Heart left ventricle (tissue), 13 donors: ENCODE measurements at regions not wholly inside any gene's neighbourhood (a gene's known extent, or its start where the extent isn't known, plus 50 kb on each side); places are given as distances from the start of the nearest gene placed in this dataset.

ENCODE experiments used
- POLR2A ChIP-seq, 2 donors: fragments of 450-650 bp; IDR thresholded peaks; one replicate each; pipeline ENCODE4 v1.6.1; 2017; ENCODE audit warnings: antibody characterized with exemption in 2 of 2, mild to moderate bottlenecking in 2 of 2, moderate library complexity in 2 of 2
- TF ChIP-seq, protein P1 (sequence below), 12 donors: fragments of 200-600 bp; sonication (generic) in 4 of 12; IDR thresholded peaks; one replicate each; pipeline versions ENCODE4 v1.5.0 to v1.8.0; 2018 to 2022; ENCODE audit warnings: antibody characterized with exemption in 12 of 12, mild to moderate bottlenecking in 5 of 12
- donor health status: ischemic (EF 13 %, LVEDD 7.1; RV severe dilation, severe dysfunction).
- donor health status: DM: no; HTN: yes; CAD: no.
- donor health status: DM: no; HTN: no; CAD: no.
- donor health status: ischemic (EF 25% LVEDD 6.9; RV normal size, moderate dysfunction).
- donor health status: ischemic (EF 25% LVEDD 5.7; RV mildly dilated, moderate dysfunction).
- donor health status: ischemic (EF 35%, LVEDD 5.7; RV mildly dilated, moderate dysfunction).
- donor health status: nonischemic (EF 11% LVEDD 7.7; RV severe dilation, severe dysfunction).
- donor health status: DM: yes; HTN: yes; CAD: no.
- donor health status: PGD.
- donor health status: ischemic (EF 29% LVEDD 5.4; RV normal size, mild dysfunction).
- donor health status: nonischemic (EF 23%, LVEDD 6.1; RV moderate dilation, normal function).

DNA sequence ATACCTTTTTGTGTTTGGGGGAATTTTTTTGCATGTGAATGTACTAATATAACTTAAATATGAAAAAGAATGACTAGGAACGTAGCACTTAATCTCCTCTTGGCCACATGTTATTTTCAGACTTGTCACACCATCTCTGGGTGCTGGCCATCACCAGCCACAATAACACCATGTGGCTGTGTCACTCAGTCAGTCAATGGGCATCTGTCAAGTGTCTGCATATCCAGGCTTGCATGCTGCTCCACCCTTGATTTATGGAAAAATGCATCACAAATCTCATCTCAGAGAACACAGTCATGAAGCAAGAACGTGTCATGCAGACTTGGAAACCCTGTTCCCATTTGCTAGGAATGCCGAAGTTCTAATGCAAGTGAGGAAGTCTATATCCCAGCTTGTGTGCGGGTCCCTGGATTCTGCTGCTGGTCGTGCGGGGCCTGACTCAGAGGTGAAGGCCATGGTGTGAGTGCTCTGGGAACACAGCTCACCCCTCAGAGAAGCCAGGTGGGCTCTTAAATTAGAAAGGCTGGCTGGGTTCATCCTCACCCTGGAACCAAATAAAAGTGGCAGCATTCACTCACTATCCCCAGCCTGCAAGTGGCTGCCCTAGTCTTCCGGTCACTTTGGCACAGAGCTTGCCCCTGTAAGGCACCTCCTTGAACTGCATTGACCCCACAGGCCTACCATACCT lies 53.6 kb upstream of the ARHGEF7 start:
- TF ChIP-seq, protein P1, sequence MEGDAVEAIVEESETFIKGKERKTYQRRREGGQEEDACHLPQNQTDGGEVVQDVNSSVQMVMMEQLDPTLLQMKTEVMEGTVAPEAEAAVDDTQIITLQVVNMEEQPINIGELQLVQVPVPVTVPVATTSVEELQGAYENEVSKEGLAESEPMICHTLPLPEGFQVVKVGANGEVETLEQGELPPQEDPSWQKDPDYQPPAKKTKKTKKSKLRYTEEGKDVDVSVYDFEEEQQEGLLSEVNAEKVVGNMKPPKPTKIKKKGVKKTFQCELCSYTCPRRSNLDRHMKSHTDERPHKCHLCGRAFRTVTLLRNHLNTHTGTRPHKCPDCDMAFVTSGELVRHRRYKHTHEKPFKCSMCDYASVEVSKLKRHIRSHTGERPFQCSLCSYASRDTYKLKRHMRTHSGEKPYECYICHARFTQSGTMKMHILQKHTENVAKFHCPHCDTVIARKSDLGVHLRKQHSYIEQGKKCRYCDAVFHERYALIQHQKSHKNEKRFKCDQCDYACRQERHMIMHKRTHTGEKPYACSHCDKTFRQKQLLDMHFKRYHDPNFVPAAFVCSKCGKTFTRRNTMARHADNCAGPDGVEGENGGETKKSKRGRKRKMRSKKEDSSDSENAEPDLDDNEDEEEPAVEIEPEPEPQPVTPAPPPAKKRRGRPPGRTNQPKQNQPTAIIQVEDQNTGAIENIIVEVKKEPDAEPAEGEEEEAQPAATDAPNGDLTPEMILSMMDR (IDR thresholded peaks at IDR 0.05): no peak
- no peak for TF ChIP-seq POLR2A (IDR thresholded peaks at IDR 0.05)
